PC-3 (cell line): ENCODE measurements at regions not wholly inside any gene's neighbourhood (a gene's known extent, or its start where the extent isn't known, plus 50 kb on each side); places are given as distances from the start of the nearest gene placed in this dataset.

ENCODE experiments used
- EZH2 ChIP-seq: fragments of 300-600 bp; sonication (generic); IDR thresholded peaks from one replicate; pipeline ENCODE4 v1.6.1; 2017; ENCODE audit warnings: antibody characterized with exemption, mild to moderate bottlenecking, low read length; ENCODE audit not compliant: unreplicated experiment
- TF ChIP-seq, protein P1 (sequence below): fragments of 300-600 bp; sonication (generic); conservative IDR thresholded peaks from 2 replicates; pipeline ENCODE4 v1.5.1; 2017; ENCODE audit warnings: antibody characterized with exemption, low read depth, mild to moderate bottlenecking, low read length

DNA sequence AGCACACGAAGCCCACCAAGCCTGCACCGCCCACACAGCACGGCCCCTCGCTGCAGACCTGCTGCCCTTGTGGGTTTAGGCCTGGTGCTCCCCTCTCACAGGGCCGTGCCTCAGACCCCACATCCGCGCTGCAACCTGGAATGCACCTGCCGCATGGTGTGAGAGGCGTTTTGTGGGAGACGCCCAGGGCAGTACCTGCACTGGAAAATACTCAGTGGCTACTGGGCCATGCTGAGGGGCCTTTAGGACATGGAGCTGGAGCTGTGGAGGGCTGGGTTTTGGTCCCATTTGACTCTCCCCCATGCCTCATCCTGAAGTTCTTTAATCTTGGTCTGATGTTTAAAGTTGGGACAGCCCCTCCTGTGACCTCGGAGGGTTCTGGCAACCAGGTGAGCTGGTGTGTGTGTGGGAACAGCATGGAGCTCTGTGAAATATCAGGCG lies 116.3 kb downstream of the ERMARD start:
- TF ChIP-seq, protein P1, sequence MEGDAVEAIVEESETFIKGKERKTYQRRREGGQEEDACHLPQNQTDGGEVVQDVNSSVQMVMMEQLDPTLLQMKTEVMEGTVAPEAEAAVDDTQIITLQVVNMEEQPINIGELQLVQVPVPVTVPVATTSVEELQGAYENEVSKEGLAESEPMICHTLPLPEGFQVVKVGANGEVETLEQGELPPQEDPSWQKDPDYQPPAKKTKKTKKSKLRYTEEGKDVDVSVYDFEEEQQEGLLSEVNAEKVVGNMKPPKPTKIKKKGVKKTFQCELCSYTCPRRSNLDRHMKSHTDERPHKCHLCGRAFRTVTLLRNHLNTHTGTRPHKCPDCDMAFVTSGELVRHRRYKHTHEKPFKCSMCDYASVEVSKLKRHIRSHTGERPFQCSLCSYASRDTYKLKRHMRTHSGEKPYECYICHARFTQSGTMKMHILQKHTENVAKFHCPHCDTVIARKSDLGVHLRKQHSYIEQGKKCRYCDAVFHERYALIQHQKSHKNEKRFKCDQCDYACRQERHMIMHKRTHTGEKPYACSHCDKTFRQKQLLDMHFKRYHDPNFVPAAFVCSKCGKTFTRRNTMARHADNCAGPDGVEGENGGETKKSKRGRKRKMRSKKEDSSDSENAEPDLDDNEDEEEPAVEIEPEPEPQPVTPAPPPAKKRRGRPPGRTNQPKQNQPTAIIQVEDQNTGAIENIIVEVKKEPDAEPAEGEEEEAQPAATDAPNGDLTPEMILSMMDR: no peak
- no peak for TF ChIP-seq EZH2
